Gastrocnemius medialis (tissue), 4 donors: ENCODE measurements at regions not wholly inside any gene's neighbourhood (a gene's known extent, or its start where the extent isn't known, plus 50 kb on each side); places are given as distances from the start of the nearest gene placed in this dataset.

ENCODE experiments used
- ATAC-seq, 2 donors: fragments of 150-250 bp; one replicate each; pipeline ENCODE4 v1.9.1; 2016
- DNase-seq, 2 donors: peaks; one replicate each; pipeline ENCODE4 v3.0.0-alpha.2; 2019
- H3K27ac ChIP-seq, 4 donors: fragments of 200-600 bp; sonication (generic); 1 replicate in 1 of 4; 2 replicates in 3 of 4; pipeline ENCODE4 v1.5.1; 2016 to 2018; ENCODE audit warnings: mild to moderate bottlenecking in 2 of 4, moderate library complexity in 1 of 4
- H3K27me3 ChIP-seq, 3 donors: fragments of 200-600 bp; sonication (generic) in 2 of 3; 1 replicate in 1 of 3; 2 replicates in 2 of 3; pipeline versions ENCODE4 v1.5.1 to v1.6.0; 2016 to 2019; ENCODE audit warnings: mild to moderate bottlenecking in 1 of 3, moderate library complexity in 1 of 3
- H3K36me3 ChIP-seq, 2 donors: fragments of 200-600 bp; sonication (generic) in 1 of 2; one replicate each; pipeline ENCODE4 v1.5.1; 2017 to 2018
- H3K4me1 ChIP-seq, 2 donors: fragments of 200-600 bp; sonication (generic) in 1 of 2; one replicate each; pipeline ENCODE4 v1.5.1; 2016 to 2017; ENCODE audit warnings: mild to moderate bottlenecking in 2 of 2
- H3K4me3 ChIP-seq, 4 donors: fragments of 200-600 bp; sonication (generic) in 3 of 4; 1 replicate in 1 of 4; 2 replicates in 3 of 4; pipeline ENCODE4 v1.5.1; 2016 to 2019; ENCODE audit warnings: mild to moderate bottlenecking in 2 of 4
- H3K9me3 ChIP-seq, 3 donors: fragments of 200-600 bp; sonication (generic) in 2 of 3; 1 replicate in 1 of 3; 2 replicates in 2 of 3; pipeline ENCODE4 v1.5.1; 2016 to 2019
- POLR2A ChIP-seq, 2 donors: fragments of 450-650 bp; IDR thresholded peaks; one replicate each; pipeline ENCODE4 v1.6.1; 2017; ENCODE audit warnings: antibody characterized with exemption in 2 of 2, mild to moderate bottlenecking in 2 of 2, moderate library complexity in 2 of 2
- in situ Hi-C, 4 donors: fragments of 200-750 bp; cut with MboI; loops; one replicate each; pipeline versions ENCODE4 v1.15.0 to v1.8.0; 2017; ENCODE audit warnings: low sequenced_read_pairs in 4 of 4
- intact Hi-C: fragments of 100-400 bp; cut with DNase I; formaldehyde crosslinking; loops from one replicate; pipeline ENCODE4 v1.15.1; 2023; ENCODE audit warnings: low total_unique reads
- TF ChIP-seq, protein P1 (sequence below), 5 experiments: fragments of 450-650 bp in 3 of 5; fragments of 200-600 bp in 2 of 5; sonication (generic) in 2 of 5; IDR thresholded peaks in 4 of 5; conservative IDR thresholded peaks in 1 of 5; 1 replicate in 4 of 5; 2 replicates in 1 of 5; pipeline ENCODE4 v1.5.1; 2016 to 2019; ENCODE audit warnings: antibody characterized with exemption in 5 of 5, mild to moderate bottlenecking in 3 of 5, moderate library complexity in 3 of 5

- DNase-seq, result no peak
- Histone ChIP-seq H3K27ac (no peak overlapping the region), H3K9me3 (no peaks in the 10 kb centered on the region), H3K4me1 (no peaks in the 10 kb centered on the region), H3K4me3 (no peak overlapping the region), H3K27me3 (no peaks in the 10 kb centered on the region), H3K36me3 (no peaks in the 10 kb centered on the region)
- no peak for ATAC-seq
- TF ChIP-seq POLR2A (IDR thresholded peaks at IDR 0.05), result no peak
- TF ChIP-seq, protein P1, sequence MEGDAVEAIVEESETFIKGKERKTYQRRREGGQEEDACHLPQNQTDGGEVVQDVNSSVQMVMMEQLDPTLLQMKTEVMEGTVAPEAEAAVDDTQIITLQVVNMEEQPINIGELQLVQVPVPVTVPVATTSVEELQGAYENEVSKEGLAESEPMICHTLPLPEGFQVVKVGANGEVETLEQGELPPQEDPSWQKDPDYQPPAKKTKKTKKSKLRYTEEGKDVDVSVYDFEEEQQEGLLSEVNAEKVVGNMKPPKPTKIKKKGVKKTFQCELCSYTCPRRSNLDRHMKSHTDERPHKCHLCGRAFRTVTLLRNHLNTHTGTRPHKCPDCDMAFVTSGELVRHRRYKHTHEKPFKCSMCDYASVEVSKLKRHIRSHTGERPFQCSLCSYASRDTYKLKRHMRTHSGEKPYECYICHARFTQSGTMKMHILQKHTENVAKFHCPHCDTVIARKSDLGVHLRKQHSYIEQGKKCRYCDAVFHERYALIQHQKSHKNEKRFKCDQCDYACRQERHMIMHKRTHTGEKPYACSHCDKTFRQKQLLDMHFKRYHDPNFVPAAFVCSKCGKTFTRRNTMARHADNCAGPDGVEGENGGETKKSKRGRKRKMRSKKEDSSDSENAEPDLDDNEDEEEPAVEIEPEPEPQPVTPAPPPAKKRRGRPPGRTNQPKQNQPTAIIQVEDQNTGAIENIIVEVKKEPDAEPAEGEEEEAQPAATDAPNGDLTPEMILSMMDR (IDR thresholded peaks at IDR 0.05 in 4 of 5, conservative IDR thresholded peaks at IDR 0.05 in 1 of 5), result no peak
- intact Hi-C loops (no loop called here), in situ Hi-C loops (no loop called here)
Measured at GRCh38 chr18:60120231-60120750, 220.5 kb downstream of the PMAIP1 start.

GRCh38 chr18:60117321-60117720 is 217.5 kb downstream of the PMAIP1 start:
- in situ Hi-C loops (no loop called here), intact Hi-C loops (no loop called here)
- no peaks in the 10 kb centered on the region for H3K27me3 ChIP-seq
- no peaks in the 10 kb centered on the region for H3K4me1 ChIP-seq
- no peak overlapping the region for H3K4me3 ChIP-seq
- ATAC-seq, result no peak
- H3K36me3 ChIP-seq, result no peaks in the 10 kb centered on the region
- no peaks in the 10 kb centered on the region for H3K9me3 ChIP-seq
- no peak for TF ChIP-seq POLR2A (IDR thresholded peaks at IDR 0.05)
- TF ChIP-seq, protein P1 (IDR thresholded peaks at IDR 0.05 in 4 of 5, conservative IDR thresholded peaks at IDR 0.05 in 1 of 5), result no peak
- H3K27ac ChIP-seq, result no peak overlapping the region
- DNase-seq, result no peak

DNA sequence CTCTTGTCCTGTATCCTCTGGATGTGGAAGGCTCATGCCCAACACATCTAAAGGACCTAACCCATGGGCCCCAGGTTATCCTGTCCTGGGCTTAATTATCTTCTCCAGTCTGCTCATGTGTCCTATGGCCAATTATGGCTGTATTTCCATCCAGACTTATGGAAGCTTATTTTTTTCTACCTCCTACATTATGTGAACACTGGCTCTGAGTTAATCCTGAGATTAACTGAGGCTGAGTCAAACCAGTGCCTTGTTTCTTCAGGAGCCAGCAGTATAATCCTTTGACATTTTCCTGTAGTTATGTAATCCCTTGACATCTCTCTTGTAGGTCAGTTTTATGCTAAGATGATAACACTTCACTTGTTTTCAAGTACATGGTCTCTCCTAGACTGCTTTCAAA is 213.6 kb downstream of the PMAIP1 start:
- Histone ChIP-seq H3K27ac (no peak overlapping the region), H3K9me3 (no peaks in the 10 kb centered on the region), H3K27me3 (no peaks in the 10 kb centered on the region), H3K36me3 (no peaks in the 10 kb centered on the region), H3K4me3 (no peak overlapping the region), H3K4me1 (no peaks in the 10 kb centered on the region)
- in situ Hi-C loops, result no loop called here
- DNase-seq, result no peak
- intact Hi-C loops, result no loop called here
- ATAC-seq, result no peak
- TF ChIP-seq, protein P1 (IDR thresholded peaks at IDR 0.05 in 4 of 5, conservative IDR thresholded peaks at IDR 0.05 in 1 of 5), result no peak
- TF ChIP-seq POLR2A (IDR thresholded peaks at IDR 0.05), result no peak

- no peak for DNase-seq
- in situ Hi-C loops (no loop called here), intact Hi-C loops (no loop called here)
- Histone ChIP-seq H3K36me3 (no peaks in the 10 kb centered on the region), H3K4me3 (no peak overlapping the region), H3K9me3 (no peaks in the 10 kb centered on the region), H3K27ac (no peak overlapping the region), H3K4me1 (no peaks in the 10 kb centered on the region), H3K27me3 (no peaks in the 10 kb centered on the region)
- TF ChIP-seq POLR2A (IDR thresholded peaks at IDR 0.05), result no peak
- TF ChIP-seq, protein P1 (IDR thresholded peaks at IDR 0.05 in 4 of 5, conservative IDR thresholded peaks at IDR 0.05 in 1 of 5), result no peak
- ATAC-seq, result no peak
Measured at GRCh38 chr18:60112369-60112768, 212.6 kb downstream of the PMAIP1 start.

DNA sequence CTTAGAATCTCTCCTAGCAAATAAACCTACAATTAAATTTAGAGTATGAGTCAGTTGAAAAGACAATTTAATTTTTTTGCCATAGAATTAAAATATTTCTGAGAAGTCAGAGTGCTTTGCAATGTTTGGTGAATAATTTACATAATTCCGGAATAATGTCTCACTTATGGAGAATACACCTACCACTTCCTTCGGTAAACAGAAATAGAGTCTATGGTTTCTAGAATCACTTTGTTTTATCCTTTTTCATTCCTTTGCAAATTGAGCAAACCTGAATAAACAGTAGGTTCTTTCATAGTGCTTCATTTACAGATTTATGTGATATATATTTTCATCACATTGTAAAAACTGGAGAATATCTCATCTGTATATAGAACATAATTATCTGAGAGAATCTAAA is 211.7 kb downstream of the PMAIP1 start:
- in situ Hi-C loops (no loop called here), intact Hi-C loops (no loop called here)
- TF ChIP-seq, protein P1 (IDR thresholded peaks at IDR 0.05 in 4 of 5, conservative IDR thresholded peaks at IDR 0.05 in 1 of 5), result no peak
- TF ChIP-seq POLR2A (IDR thresholded peaks at IDR 0.05), result no peak

More for the DNA sequence above, 211.7 kb downstream of the PMAIP1 start:
- no peaks in the 10 kb centered on the region for H3K4me1 ChIP-seq
- no peak for DNase-seq
- H3K9me3 ChIP-seq, result no peaks in the 10 kb centered on the region
- no peak overlapping the region for H3K4me3 ChIP-seq
- ATAC-seq, result no peak
- no peaks in the 10 kb centered on the region for H3K27me3 ChIP-seq
- no peaks in the 10 kb centered on the region for H3K36me3 ChIP-seq
- no peak overlapping the region for H3K27ac ChIP-seq
